ENCODE measurements at regions not wholly inside any gene's neighbourhood (a gene's known extent, or its start where the extent isn't known, plus 50 kb on each side); places are given as distances from the start of the nearest gene placed in this dataset.

GRCh38 chr2:128807317-128807716, 488.6 kb upstream of the HS6ST1 start:
- H3K9me3 Mint-ChIP-seq, result peaks cover 23% of the 10 kb centered on the region
- no peaks in the 10 kb centered on the region for H3K4me1 Mint-ChIP-seq
- H3K36me3 Mint-ChIP-seq (ENCODE audit: low read depth), result no peaks in the 10 kb centered on the region
- no peak overlapping the region for H3K27ac Mint-ChIP-seq
- H3K27me3 Mint-ChIP-seq (ENCODE audit: low read depth), result peaks cover under 1% of the 10 kb centered on the region
- H3K4me3 Mint-ChIP-seq, result no peak overlapping the region
- TF ChIP-seq CTCF (IDR thresholded peaks at IDR 0.05; ENCODE audit: unreplicated experiment in 3 of 3), result no peak

- Mint-ChIP-seq H3K27ac (no peak overlapping the region), H3K27me3 (ENCODE audit: low read depth) (peaks cover 7% of the 10 kb centered on the region), H3K36me3 (ENCODE audit: low read depth) (no peaks in the 10 kb centered on the region), H3K4me1 (no peaks in the 10 kb centered on the region), H3K9me3 (peaks cover 18% of the 10 kb centered on the region), H3K4me3 (no peak overlapping the region)
- TF ChIP-seq CTCF (IDR thresholded peaks at IDR 0.05; ENCODE audit: unreplicated experiment in 3 of 3), result no peak
These were observed 490.0 kb upstream of the HS6ST1 start for GRCh38 chr2:128808462-128809258.

GRCh38 chr2:128809259-128809636, 490.6 kb upstream of the HS6ST1 start:
- no peak for TF ChIP-seq CTCF (IDR thresholded peaks at IDR 0.05; ENCODE audit: unreplicated experiment in 3 of 3)
- no peaks in the 10 kb centered on the region for H3K36me3 Mint-ChIP-seq (ENCODE audit: low read depth)
- no peaks in the 10 kb centered on the region for H3K4me1 Mint-ChIP-seq
- no peak overlapping the region for H3K27ac Mint-ChIP-seq
- peaks cover 18% of the 10 kb centered on the region for H3K9me3 Mint-ChIP-seq
- no peak overlapping the region for H3K4me3 Mint-ChIP-seq
- peaks cover 7% of the 10 kb centered on the region for H3K27me3 Mint-ChIP-seq (ENCODE audit: low read depth)

GRCh38 chr2:128809880-128810279, 491.2 kb upstream of the HS6ST1 start:
- no peak for TF ChIP-seq CTCF (IDR thresholded peaks at IDR 0.05; ENCODE audit: unreplicated experiment in 3 of 3)
- Mint-ChIP-seq H3K9me3 (peaks cover 18% of the 10 kb centered on the region), H3K27me3 (ENCODE audit: low read depth) (peaks cover 7% of the 10 kb centered on the region), H3K36me3 (ENCODE audit: low read depth) (no peaks in the 10 kb centered on the region), H3K4me3 (no peak overlapping the region), H3K4me1 (no peaks in the 10 kb centered on the region), H3K27ac (no peak overlapping the region)

GRCh38 chr2:128812183-128812940, 493.7 kb upstream of the HS6ST1 start:
- Mint-ChIP-seq H3K4me3 (no peak overlapping the region), H3K9me3 (peaks cover 17% of the 10 kb centered on the region)
- no peak for TF ChIP-seq CTCF (IDR thresholded peaks at IDR 0.05; ENCODE audit: unreplicated experiment in 3 of 3)

More at GRCh38 chr2:128812183-128812940, 493.7 kb upstream of the HS6ST1 start:
- no peak overlapping the region for H3K27ac Mint-ChIP-seq
- H3K27me3 Mint-ChIP-seq (ENCODE audit: low read depth), result peaks cover 11% of the 10 kb centered on the region
- H3K4me1 Mint-ChIP-seq, result peaks cover 3% of the 10 kb centered on the region
- H3K36me3 Mint-ChIP-seq (ENCODE audit: low read depth), result no peaks in the 10 kb centered on the region

All from nephron (organoid).